ENCODE measurements at regions not wholly inside any gene's neighbourhood (a gene's known extent, or its start where the extent isn't known, plus 50 kb on each side); places are given as distances from the start of the nearest gene placed in this dataset.

DNA sequence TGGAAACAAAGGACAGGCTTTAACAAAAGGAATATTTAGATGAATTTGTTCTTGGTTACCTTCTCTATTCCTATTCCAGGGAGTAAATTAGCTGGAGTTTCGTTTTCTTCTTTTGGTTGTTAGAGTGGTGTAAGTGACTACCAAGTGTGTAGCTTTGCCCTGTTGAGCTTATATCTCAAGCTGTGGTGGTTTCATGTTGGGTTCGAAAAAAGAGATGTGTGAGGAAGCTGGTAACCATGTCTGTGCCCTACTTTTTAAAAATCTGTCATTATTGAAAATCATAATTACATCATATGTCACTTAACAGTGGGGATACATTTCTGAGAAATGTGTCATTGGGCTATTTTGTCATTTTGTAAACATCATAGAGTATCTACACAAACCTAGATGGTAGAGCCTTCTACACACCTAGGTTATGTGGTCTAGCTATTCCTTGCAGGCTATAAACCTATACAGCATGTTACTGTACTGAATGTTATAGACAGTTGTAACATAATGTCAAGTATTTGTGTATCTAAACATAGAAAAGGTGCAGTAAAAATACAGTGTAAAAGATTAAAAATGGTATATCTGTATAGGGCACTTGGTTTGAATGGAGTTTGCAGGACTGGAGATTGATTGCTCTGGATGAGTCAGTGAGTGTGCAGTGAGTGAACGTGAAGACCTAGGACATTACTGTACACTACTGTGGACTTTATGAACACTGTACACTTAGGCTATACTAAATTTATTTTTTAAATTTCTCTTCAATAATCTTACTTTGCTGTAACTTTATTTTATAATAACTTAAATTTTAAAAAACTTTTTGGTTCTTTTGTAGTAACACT, 90.4 kb downstream of the SEPTIN7 start:
- 94% methylated on average over 3 of the region's 3 CpGs for WGBS (ENCODE audit: low lambda C conversion rate)
- Histone ChIP-seq H3K27me3 (ENCODE audit: insufficient read depth) (no peaks in the 10 kb centered on the region), H3K36me3 (replicated peaks in 1 of 2; ENCODE audit: control insufficient read depth in 1 of 2, insufficient read depth in 2 of 2, low read length in 1 of 2) (peaks cover 72 to 88% of the 10 kb centered on the region in 2 experiments), H3K27ac (ENCODE audit: low read depth in 2 of 2, low read length in 1 of 2) (no peak overlapping the region), H3K79me2 (ENCODE audit: insufficient read depth) (peaks cover 16% of the 10 kb centered on the region), H4K20me1 (ENCODE audit: insufficient read depth) (no peaks in the 10 kb centered on the region), H3K9ac (no peak overlapping the region), H3F3A (replicated peaks; ENCODE audit: insufficient read depth) (peaks cover 30% of the 10 kb centered on the region), H3K4me3 (ENCODE audit: low read depth in 2 of 2, low read length in 1 of 2) (no peak overlapping the region), H3K9me2 (no peaks in the 10 kb centered on the region; the same call in 1 of the 2 replicates), H2AFZ (ENCODE audit: low read depth) (no peak overlapping the region), H3K4me1 (ENCODE audit: control insufficient read depth in 1 of 2, insufficient read depth in 2 of 2, low read depth in 1 of 2, low read length in 1 of 2) (no peaks in the 10 kb centered on the region; a peak in 1 of 4 replicates), H3K9me3 (peaks cover 7% of the 10 kb centered on the region; the same call in 1 of the 2 replicates), H3K4me2 (no peak overlapping the region)
- ChIA-PET CTCF (interaction anchor here (0.9 to 4.8 kb wide), 8 partner anchors 12 to 182 kb away, joined by 3 to 24 read pairs (median 5); partner anchors contain the start of gene SEPTIN7), POLR2A (no interaction called here)
- TF ChIP-seq RAD21 (IDR thresholded peaks at IDR 0.05; ENCODE audit: low read length), result no peak
- TF ChIP-seq MEF2A (IDR thresholded peaks at IDR 0.05; ENCODE audit: borderline replicate concordance, low read depth), result no peak
- no peak for TF ChIP-seq EP300 (IDR thresholded peaks at IDR 0.05; ENCODE audit: borderline replicate concordance in 1 of 2, low read depth in 1 of 2, low read length in 1 of 2)
- TF ChIP-seq YY1 (IDR thresholded peaks at IDR 0.05; ENCODE audit: low read depth), result no peak
- no peak for TF ChIP-seq SIN3A (IDR thresholded peaks at IDR 0.05; ENCODE audit: borderline replicate concordance, low read depth, low read length)
- no peak for TF ChIP-seq NRF1 (IDR thresholded peaks at IDR 0.05; ENCODE audit: low read depth, low read length)
- no peak for TF ChIP-seq TEAD4 (IDR thresholded peaks at IDR 0.05; ENCODE audit: borderline replicate concordance, insufficient read depth)
- no peak for TF ChIP-seq FOSL2 (IDR thresholded peaks at IDR 0.05; ENCODE audit: borderline replicate concordance, low read depth)
- TF ChIP-seq CHD2 (IDR thresholded peaks at IDR 0.05; ENCODE audit: low read length, partially characterized antibody), result no peak
- TF ChIP-seq ELF1 (IDR thresholded peaks at IDR 0.05), result no peak
- no peak for TF ChIP-seq GATA2 (CRISPR knock-in tag; IDR thresholded peaks at IDR 0.05)
- TF ChIP-seq, protein P1, sequence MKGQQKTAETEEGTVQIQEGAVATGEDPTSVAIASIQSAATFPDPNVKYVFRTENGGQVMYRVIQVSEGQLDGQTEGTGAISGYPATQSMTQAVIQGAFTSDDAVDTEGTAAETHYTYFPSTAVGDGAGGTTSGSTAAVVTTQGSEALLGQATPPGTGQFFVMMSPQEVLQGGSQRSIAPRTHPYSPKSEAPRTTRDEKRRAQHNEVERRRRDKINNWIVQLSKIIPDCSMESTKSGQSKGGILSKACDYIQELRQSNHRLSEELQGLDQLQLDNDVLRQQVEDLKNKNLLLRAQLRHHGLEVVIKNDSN (IDR thresholded peaks at IDR 0.05; ENCODE audit: borderline replicate concordance, low read depth), result no peak
- TF ChIP-seq JUND (IDR thresholded peaks at IDR 0.05), result no peak
- DNase-seq, result no peak

DNA sequence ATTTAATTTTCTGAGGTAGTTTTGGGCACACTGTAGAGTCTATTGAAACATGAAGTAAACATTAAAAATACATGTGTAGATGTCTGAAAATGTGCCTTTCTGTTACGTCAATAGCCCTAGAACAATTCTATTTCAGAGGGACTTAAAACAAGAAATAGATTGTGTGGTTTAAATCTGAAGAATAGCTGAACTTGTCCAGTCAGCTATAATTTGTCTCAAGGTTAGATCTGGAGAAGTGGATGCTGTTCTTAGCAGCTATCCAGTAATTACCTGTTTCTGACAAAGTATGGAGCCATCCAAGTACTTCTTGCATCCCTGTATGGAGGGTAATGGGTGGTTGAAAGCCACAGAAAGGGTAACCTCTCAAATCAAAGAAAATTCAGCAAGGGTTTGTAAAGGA, 92.8 kb downstream of the SEPTIN7 start:
- ChIA-PET CTCF (interaction anchor here (1.4 to 4.8 kb wide), 3 partner anchors 14 to 266 kb away, joined by 3 to 24 read pairs (median 21); no protein-coding TSS in a partner anchor), POLR2A (no interaction called here)
- 100% methylated on average over 1 of the region's 1 CpG for WGBS (ENCODE audit: low lambda C conversion rate)
- no peak overlapping the region for H3K4me3 ChIP-seq (ENCODE audit: low read depth in 2 of 2, low read length in 1 of 2)
- H3K9me2 ChIP-seq, result no peaks in the 10 kb centered on the region; the same call in 1 of the 2 replicates
- H3F3A ChIP-seq (replicated peaks; ENCODE audit: insufficient read depth), result peaks cover 23% of the 10 kb centered on the region
- H3K4me2 ChIP-seq, result no peak overlapping the region
- no peaks in the 10 kb centered on the region; a peak in 1 of 4 replicates for H3K4me1 ChIP-seq (ENCODE audit: control insufficient read depth in 1 of 2, insufficient read depth in 2 of 2, low read depth in 1 of 2, low read length in 1 of 2)
- H4K20me1 ChIP-seq (ENCODE audit: insufficient read depth), result no peaks in the 10 kb centered on the region
- no peak overlapping the region for H3K9ac ChIP-seq
- H3K9me3 ChIP-seq, result peaks cover 7% of the 10 kb centered on the region; the same call in 1 of the 2 replicates
- no peak for DNase-seq
- no peak overlapping the region for H3K27ac ChIP-seq (ENCODE audit: low read depth in 2 of 2, low read length in 1 of 2)
- peaks cover 77 to 88% of the 10 kb centered on the region in 2 experiments for H3K36me3 ChIP-seq (replicated peaks in 1 of 2; ENCODE audit: control insufficient read depth in 1 of 2, insufficient read depth in 2 of 2, low read length in 1 of 2)
- no peak overlapping the region for H2AFZ ChIP-seq (ENCODE audit: low read depth)
- peaks cover 20% of the 10 kb centered on the region for H3K79me2 ChIP-seq (ENCODE audit: insufficient read depth)
- H3K27me3 ChIP-seq (ENCODE audit: insufficient read depth), result no peaks in the 10 kb centered on the region
- TF ChIP-seq, protein P2, sequence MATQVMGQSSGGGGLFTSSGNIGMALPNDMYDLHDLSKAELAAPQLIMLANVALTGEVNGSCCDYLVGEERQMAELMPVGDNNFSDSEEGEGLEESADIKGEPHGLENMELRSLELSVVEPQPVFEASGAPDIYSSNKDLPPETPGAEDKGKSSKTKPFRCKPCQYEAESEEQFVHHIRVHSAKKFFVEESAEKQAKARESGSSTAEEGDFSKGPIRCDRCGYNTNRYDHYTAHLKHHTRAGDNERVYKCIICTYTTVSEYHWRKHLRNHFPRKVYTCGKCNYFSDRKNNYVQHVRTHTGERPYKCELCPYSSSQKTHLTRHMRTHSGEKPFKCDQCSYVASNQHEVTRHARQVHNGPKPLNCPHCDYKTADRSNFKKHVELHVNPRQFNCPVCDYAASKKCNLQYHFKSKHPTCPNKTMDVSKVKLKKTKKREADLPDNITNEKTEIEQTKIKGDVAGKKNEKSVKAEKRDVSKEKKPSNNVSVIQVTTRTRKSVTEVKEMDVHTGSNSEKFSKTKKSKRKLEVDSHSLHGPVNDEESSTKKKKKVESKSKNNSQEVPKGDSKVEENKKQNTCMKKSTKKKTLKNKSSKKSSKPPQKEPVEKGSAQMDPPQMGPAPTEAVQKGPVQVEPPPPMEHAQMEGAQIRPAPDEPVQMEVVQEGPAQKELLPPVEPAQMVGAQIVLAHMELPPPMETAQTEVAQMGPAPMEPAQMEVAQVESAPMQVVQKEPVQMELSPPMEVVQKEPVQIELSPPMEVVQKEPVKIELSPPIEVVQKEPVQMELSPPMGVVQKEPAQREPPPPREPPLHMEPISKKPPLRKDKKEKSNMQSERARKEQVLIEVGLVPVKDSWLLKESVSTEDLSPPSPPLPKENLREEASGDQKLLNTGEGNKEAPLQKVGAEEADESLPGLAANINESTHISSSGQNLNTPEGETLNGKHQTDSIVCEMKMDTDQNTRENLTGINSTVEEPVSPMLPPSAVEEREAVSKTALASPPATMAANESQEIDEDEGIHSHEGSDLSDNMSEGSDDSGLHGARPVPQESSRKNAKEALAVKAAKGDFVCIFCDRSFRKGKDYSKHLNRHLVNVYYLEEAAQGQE (IDR thresholded peaks at IDR 0.05; ENCODE audit: low read depth, low read length), result no peak
- TF ChIP-seq, protein P1 (IDR thresholded peaks at IDR 0.05; ENCODE audit: borderline replicate concordance, low read depth), result no peak
- TF ChIP-seq NRF1 (IDR thresholded peaks at IDR 0.05; ENCODE audit: low read depth, low read length) (no peak), TEAD4 (IDR thresholded peaks at IDR 0.05; ENCODE audit: borderline replicate concordance, insufficient read depth) (no peak), EP300 (IDR thresholded peaks at IDR 0.05; ENCODE audit: borderline replicate concordance in 1 of 2, low read depth in 1 of 2, low read length in 1 of 2) (no peak), RCOR1 (IDR thresholded peaks at IDR 0.05; ENCODE audit: low read length) (no peak), FOXJ3 (CRISPR knock-in tag; IDR thresholded peaks at IDR 0.05) (no peak), FOXM1 (IDR thresholded peaks at IDR 0.05; ENCODE audit: low read depth) (no peak), RAD21 (IDR thresholded peaks at IDR 0.05; ENCODE audit: low read length) (no peak), MXI1 (IDR thresholded peaks at IDR 0.05; ENCODE audit: low read depth, low read length) (no peak), RXRA (IDR thresholded peaks at IDR 0.05; ENCODE audit: borderline replicate concordance, low read depth) (no peak), ELF1 (IDR thresholded peaks at IDR 0.05) (no peak), POLR2AphosphoS5 (IDR thresholded peaks at IDR 0.05; ENCODE audit: low read depth, low read length) (no peak)
- TF ChIP-seq, protein P3, sequence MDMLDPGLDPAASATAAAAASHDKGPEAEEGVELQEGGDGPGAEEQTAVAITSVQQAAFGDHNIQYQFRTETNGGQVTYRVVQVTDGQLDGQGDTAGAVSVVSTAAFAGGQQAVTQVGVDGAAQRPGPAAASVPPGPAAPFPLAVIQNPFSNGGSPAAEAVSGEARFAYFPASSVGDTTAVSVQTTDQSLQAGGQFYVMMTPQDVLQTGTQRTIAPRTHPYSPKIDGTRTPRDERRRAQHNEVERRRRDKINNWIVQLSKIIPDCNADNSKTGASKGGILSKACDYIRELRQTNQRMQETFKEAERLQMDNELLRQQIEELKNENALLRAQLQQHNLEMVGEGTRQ (IDR thresholded peaks at IDR 0.05; ENCODE audit: borderline replicate concordance, low read depth, low read length), result no peak

All from SK-N-SH (cell line).